GM12865 (cell line): ENCODE measurements at regions not wholly inside any gene's neighbourhood (a gene's known extent, or its start where the extent isn't known, plus 50 kb on each side); places are given as distances from the start of the nearest gene placed in this dataset.

Source experiments
- DNase-seq: peaks from one replicate; pipeline ENCODE4 v3.0.0; 2010; ENCODE audit warnings: low read depth
- H3K4me3 ChIP-seq: 2 replicates; pipeline ENCODE4 v1.5.1; 2011; ENCODE audit warnings: mild to moderate bottlenecking, low read depth, low read length, control low read depth
- TF ChIP-seq, protein P1 (sequence below): IDR thresholded peaks from 2 replicates; pipeline ENCODE4 v1.5.1; 2011; ENCODE audit warnings: low read length, control low read depth, low read depth, inconsistent platforms; ENCODE audit not compliant: insufficient read depth; ENCODE audit errors: missing control alignments

DNA sequence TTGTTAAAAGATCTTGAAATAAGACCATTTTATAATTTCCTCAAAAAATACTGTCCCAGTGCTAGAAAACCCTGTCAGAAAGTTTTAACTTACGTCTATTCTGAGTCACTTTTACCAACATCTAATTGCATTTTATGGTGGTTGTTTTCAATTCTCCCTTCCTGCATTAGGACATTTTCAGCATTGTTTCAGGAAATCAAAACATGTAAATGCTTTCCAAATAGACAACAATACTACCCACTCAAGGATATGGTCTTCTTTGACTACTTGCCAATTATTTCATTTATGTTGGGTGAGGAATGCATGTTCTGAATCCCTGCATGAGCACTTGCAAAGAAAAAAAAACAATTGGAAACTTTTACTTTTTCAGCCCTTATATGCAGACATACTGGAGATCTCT is 284.6 kb upstream of the PDE4D start:
- no peak overlapping the region for H3K4me3 ChIP-seq
- no peak for DNase-seq
- TF ChIP-seq, protein P1, sequence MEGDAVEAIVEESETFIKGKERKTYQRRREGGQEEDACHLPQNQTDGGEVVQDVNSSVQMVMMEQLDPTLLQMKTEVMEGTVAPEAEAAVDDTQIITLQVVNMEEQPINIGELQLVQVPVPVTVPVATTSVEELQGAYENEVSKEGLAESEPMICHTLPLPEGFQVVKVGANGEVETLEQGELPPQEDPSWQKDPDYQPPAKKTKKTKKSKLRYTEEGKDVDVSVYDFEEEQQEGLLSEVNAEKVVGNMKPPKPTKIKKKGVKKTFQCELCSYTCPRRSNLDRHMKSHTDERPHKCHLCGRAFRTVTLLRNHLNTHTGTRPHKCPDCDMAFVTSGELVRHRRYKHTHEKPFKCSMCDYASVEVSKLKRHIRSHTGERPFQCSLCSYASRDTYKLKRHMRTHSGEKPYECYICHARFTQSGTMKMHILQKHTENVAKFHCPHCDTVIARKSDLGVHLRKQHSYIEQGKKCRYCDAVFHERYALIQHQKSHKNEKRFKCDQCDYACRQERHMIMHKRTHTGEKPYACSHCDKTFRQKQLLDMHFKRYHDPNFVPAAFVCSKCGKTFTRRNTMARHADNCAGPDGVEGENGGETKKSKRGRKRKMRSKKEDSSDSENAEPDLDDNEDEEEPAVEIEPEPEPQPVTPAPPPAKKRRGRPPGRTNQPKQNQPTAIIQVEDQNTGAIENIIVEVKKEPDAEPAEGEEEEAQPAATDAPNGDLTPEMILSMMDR, result no peak

DNA sequence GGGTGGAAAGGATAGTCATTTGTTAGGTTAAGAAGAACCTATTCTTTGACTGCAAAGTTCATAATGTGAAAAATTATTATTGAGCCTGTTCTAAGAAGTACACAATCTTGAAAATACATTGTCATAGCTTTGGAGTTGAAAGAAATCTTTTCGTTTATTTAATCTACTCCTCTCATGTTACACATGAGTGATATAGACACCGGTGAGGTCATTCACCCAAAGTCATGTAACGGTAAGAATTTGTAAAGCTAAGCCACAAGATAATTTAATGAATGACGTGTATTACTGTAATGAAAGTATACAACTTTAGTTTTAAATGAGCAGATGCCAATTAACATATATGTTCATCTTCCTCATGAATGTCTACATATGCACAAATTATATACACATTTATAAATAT is 284.1 kb upstream of the PDE4D start:
- no peak overlapping the region for H3K4me3 ChIP-seq
- TF ChIP-seq, protein P1, result no peak
- DNase-seq, result no peak

DNA sequence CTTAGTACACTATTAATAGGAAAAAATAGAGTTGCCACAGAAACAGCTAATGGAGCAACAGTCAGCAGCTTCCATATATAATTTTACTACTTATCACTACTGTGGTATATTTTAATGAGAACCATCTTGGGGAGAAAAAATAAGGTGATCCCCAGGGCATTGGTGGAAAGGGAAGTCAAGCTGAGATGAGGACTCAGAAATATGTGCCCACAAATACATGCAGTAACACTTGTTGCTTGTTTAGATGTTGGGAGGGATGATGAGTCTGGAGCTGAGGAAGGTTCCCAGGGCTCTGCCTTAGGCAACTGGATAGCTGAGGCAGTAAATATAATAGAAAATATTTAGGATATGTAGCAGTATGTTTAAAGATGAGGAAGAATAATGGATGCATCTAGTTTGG is 280.1 kb upstream of the PDE4D start:
- DNase-seq, result no peak
- TF ChIP-seq, protein P1, result no peak
- no peak overlapping the region for H3K4me3 ChIP-seq

DNA sequence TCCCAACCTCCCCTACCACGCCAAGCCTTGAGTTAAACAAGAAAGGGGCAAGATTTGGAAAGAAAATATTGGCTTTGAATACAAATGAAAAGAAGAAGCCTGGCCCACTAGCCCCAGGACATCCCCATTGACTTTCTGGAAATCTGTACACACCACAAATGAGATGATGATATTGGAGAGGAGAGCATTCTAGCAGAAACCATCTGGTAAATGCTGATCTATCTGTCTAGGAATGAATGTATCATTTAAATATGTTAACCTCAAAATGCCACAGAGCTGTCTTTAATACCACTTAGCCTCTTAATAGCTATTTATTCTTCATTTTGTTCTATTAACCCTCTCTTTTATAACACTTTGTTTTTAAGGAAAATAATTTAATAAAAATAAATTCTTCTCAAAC is 270.2 kb upstream of the PDE4D start:
- H3K4me3 ChIP-seq, result no peak overlapping the region
- no peak for DNase-seq
- TF ChIP-seq, protein P1, result no peak

DNA sequence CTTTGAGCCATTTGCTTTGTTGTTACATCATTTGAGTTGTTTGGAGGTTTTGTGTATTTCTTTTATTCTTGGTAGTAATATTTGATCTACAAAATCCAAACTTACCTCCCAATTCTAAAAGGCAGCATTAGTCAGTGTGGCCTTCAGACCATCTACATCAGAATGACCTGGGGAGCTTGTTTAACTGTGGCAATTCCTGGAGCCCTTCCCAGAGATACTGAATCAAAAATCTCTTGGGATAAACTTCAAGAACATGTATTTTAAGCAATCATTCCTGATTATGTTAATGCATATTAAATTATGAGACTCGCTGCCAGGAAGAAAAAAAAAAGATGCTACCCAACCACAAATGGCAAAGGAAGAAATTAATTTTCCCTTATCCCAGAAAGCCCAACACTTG is 268.9 kb upstream of the PDE4D start:
- TF ChIP-seq, protein P1, result no peak
- no peak overlapping the region for H3K4me3 ChIP-seq
- DNase-seq, result no peak

DNA sequence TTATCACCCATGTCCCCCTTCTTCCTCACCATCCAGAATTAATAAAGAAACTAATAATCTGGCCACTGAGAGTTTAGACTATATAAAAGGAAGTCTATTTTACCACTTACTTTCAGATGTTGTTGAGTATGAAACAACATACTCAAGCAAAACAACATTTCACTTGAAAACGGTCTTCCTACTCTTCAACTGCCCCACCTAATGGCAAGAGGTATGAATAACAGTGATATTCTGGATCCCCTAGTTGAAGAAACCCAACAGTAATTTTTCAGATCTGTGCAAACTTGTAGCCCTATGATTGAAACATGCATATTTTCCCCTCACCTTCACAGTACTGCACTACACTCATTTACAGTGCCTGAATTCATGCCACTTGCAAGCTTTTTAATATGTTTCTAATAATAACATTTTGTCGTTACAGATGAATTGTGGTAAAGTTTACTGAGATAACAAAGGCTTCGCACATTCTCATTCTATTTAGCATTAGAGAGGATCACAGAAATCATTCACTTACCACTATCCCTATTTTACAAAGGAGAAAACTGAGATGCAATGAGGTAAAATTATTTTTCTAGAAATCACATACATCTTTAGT is 267.9 kb upstream of the PDE4D start:
- H3K4me3 ChIP-seq, result no peak overlapping the region
- TF ChIP-seq, protein P1, result peak; percentile 59
- DNase-seq, result peak; percentile 63

DNA sequence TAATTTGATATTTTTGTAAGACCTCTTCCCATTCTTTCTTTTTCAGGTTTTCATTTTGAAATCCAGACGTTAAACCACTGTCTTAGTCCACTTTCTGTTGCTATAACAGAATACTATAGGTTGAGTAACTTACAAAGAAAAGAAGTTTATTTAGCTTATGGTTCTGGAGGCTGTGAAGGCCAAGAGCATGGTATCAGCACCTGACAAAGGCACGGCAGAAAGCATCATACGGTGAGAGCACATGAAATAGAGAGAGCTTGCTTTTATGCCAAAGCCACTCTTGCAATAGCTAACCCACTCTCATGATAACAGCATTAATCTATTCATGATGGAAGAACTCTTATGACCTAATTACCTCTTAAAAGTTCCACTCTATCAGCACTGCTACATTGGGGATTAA is 255.6 kb upstream of the PDE4D start:
- TF ChIP-seq, protein P1, result no peak
- no peak for DNase-seq
- no peak overlapping the region for H3K4me3 ChIP-seq
